ENCODE measurements at regions not wholly inside any gene's neighbourhood (a gene's known extent, or its start where the extent isn't known, plus 50 kb on each side); places are given as distances from the start of the nearest gene placed in this dataset.

- 60 to 65% methylated on average over 2 of the region's 2 CpGs for WGBS, 2 donors
- no peak overlapping the region for H3K4me3 ChIP-seq
- no peak for TF ChIP-seq CTCF (IDR thresholded peaks at IDR 0.05; ENCODE audit: control extremely low read depth, extremely low read depth)
- DNase-seq (peak in 2 of 3 donors; percentile 57 to 59), ATAC-seq (ENCODE audit: insufficient read depth, low FRiP score) (no peak)
- peaks cover 0 to 3% (median 0%) of the 10 kb centered on the region in 5 donors for H3K4me1 ChIP-seq (ENCODE audit: control insufficient read depth in 5 of 5, insufficient read depth in 5 of 5, low read length in 5 of 5)
- no peaks in the 10 kb centered on the region for H3K27me3 ChIP-seq (ENCODE audit: control insufficient read depth in 3 of 3, insufficient read depth in 3 of 3, low read length in 2 of 3)
- H3K36me3 ChIP-seq (ENCODE audit: control insufficient read depth in 4 of 4, insufficient read depth in 4 of 4, low read length in 4 of 4): no peaks in the 10 kb centered on the region
- no peak overlapping the region for H3K27ac ChIP-seq (ENCODE audit: low read depth in 1 of 2, low read length in 1 of 2)
- no peaks in the 10 kb centered on the region for H3K9me3 ChIP-seq (ENCODE audit: control insufficient read depth in 4 of 4, insufficient read depth in 3 of 4, low read length in 3 of 4)
- H3K9ac ChIP-seq (ENCODE audit: insufficient read depth in 1 of 2, low read length in 2 of 2): no peak overlapping the region
Observed at GRCh38 chr7:145779140-145779539, 337.5 kb upstream of the CNTNAP2 start.

DNA sequence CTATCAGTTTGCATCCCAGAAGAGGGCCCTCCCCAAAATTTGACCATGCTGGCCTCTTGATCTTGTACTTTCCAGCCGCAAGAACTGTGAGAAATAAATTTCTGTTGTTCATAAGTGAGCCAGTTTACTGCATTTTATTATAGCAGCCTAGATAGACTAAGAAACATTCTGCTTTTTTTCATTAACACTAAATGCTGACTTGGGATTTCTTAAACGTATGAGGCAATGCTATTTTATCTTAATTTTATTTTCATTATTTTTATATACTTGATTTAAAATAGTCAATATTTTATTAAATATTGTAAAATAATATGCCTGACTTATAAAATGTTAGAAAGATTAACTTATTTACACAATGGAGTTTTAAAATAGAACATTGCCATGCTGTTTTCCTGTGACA is 341.8 kb upstream of the CNTNAP2 start:
- WGBS, 2 donors: 74 to 85% methylated on average over 2 of the region's 2 CpGs
- no peak overlapping the region for H3K27ac ChIP-seq (ENCODE audit: low read depth in 1 of 2, low read length in 1 of 2)
- no peaks in the 10 kb centered on the region for H3K36me3 ChIP-seq (ENCODE audit: control insufficient read depth in 4 of 4, insufficient read depth in 4 of 4, low read length in 4 of 4)
- no peaks in the 10 kb centered on the region for H3K27me3 ChIP-seq (ENCODE audit: control insufficient read depth in 3 of 3, insufficient read depth in 3 of 3, low read length in 2 of 3)
- H3K9me3 ChIP-seq (ENCODE audit: control insufficient read depth in 4 of 4, insufficient read depth in 3 of 4, low read length in 3 of 4): no peaks in the 10 kb centered on the region
- no peak for TF ChIP-seq CTCF (IDR thresholded peaks at IDR 0.05; ENCODE audit: control extremely low read depth, extremely low read depth)
- no peak overlapping the region for H3K9ac ChIP-seq (ENCODE audit: insufficient read depth in 1 of 2, low read length in 2 of 2)
- H3K4me1 ChIP-seq (ENCODE audit: control insufficient read depth in 5 of 5, insufficient read depth in 5 of 5, low read length in 5 of 5): peaks cover 0 to under 1% (median 0%) of the 10 kb centered on the region in 5 donors
- DNase-seq (no peak), ATAC-seq (ENCODE audit: insufficient read depth, low FRiP score) (no peak)
- H3K4me3 ChIP-seq: no peak overlapping the region

DNA sequence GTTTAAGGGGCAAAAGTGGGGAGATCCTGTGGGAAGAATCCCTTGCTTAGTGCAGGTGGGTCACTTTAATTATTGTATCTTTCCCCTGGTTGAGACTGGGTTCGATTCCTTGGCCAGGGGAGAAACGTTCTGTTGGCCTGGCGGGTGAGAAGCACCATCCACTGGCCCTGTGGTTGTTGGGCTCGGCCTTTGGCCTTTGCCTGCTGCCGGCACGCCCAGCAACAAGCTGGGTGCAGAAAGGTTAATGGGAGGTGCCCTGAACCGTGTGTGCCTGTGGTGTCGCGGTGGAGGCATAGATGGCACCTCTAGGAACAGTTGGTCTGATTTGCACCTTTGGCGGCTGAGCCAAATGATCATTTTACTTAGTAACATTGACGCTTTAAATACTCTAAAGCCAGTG is 363.6 kb upstream of the CNTNAP2 start:
- H3K9ac ChIP-seq (ENCODE audit: insufficient read depth in 1 of 2, low read length in 2 of 2): no peak overlapping the region

More for the DNA sequence above, 363.6 kb upstream of the CNTNAP2 start:
- 92 to 97% methylated on average over 11 of the region's 11 CpGs for whole genome bisulfite sequencing, 2 donors
- Histone ChIP-seq H3K36me3 (ENCODE audit: control insufficient read depth in 4 of 4, insufficient read depth in 4 of 4, low read length in 4 of 4) (no peaks in the 10 kb centered on the region), H3K4me3 (no peak overlapping the region), H3K27me3 (ENCODE audit: control insufficient read depth in 3 of 3, insufficient read depth in 3 of 3, low read length in 2 of 3) (no peaks in the 10 kb centered on the region), H3K27ac (ENCODE audit: low read depth in 1 of 2, low read length in 1 of 2) (no peak overlapping the region), H3K9me3 (ENCODE audit: control insufficient read depth in 4 of 4, insufficient read depth in 3 of 4, low read length in 3 of 4) (peaks cover 0 to 6% (median 0%) of the 10 kb centered on the region in 4 donors), H3K4me1 (ENCODE audit: control insufficient read depth in 5 of 5, insufficient read depth in 5 of 5, low read length in 5 of 5) (no peaks in the 10 kb centered on the region)
- DNase-seq: no peak
- no peak for ATAC-seq (ENCODE audit: insufficient read depth, low FRiP score)
- no peak for TF ChIP-seq CTCF (IDR thresholded peaks at IDR 0.05; ENCODE audit: control extremely low read depth, extremely low read depth)

Measured in lung (tissue), 11 donors.